IPS DF 6.9 (cell line): ENCODE measurements at regions not wholly inside any gene's neighbourhood (a gene's known extent, or its start where the extent isn't known, plus 50 kb on each side); places are given as distances from the start of the nearest gene placed in this dataset.

Experiments used
- DNase-seq: peaks from one replicate; pipeline ENCODE4 v3.0.0-alpha.2; 2013; ENCODE audit warnings: low read depth, low spot score
- H3K27ac ChIP-seq: one replicate; pipeline ENCODE4 v1.5.1; 2013; ENCODE audit warnings: low read length, control low read depth
- H3K27me3 ChIP-seq: 2 replicates; pipeline ENCODE4 v1.6.1; 2013; ENCODE audit warnings: mild to moderate bottlenecking, low read length; ENCODE audit not compliant: control insufficient read depth, insufficient read depth
- H3K36me3 ChIP-seq: 2 replicates; pipeline ENCODE4 v1.6.1; 2013; ENCODE audit warnings: low read length; ENCODE audit not compliant: control insufficient read depth, insufficient read depth
- H3K4me1 ChIP-seq: 2 replicates; pipeline ENCODE4 v1.6.1; 2013; ENCODE audit warnings: low read length; ENCODE audit not compliant: control insufficient read depth, insufficient read depth
- H3K4me3 ChIP-seq: 2 replicates; pipeline ENCODE4 v1.5.1; 2013; ENCODE audit warnings: mild to moderate bottlenecking, low read length
- H3K9me3 ChIP-seq: 2 replicates; pipeline ENCODE4 v1.6.1; 2013; ENCODE audit warnings: low read length, inconsistent platforms; ENCODE audit not compliant: control insufficient read depth, insufficient read depth
- whole genome bisulfite sequencing: extraction: QIAGEN DNeasy Blood & Tissue Kit; methylation state at CpG from one replicate; pipeline ENCODE4 v1.1.7; 2013; ENCODE audit warnings: mixed read lengths, missing lambda C conversion rate; ENCODE audit not compliant: insufficient read length, insufficient coverage; 5-methylcytosine and 5-hydroxymethylcytosine counted together

- H3K4me1 ChIP-seq: peaks cover 3% of the 10 kb centered on the region; the same call in 1 of the 2 replicates
- no peak overlapping the region for H3K4me3 ChIP-seq
- H3K9me3 ChIP-seq: no peaks in the 10 kb centered on the region
- no peaks in the 10 kb centered on the region for H3K27me3 ChIP-seq
- DNase-seq: no peak
- no peaks in the 10 kb centered on the region for H3K36me3 ChIP-seq
- WGBS: no CpG with 5 or more reads among the region's 7 CpGs
- no peak overlapping the region for H3K27ac ChIP-seq
Measured at GRCh38 chr9:129522351-129522750, 98.5 kb downstream of the C9orf50 start.

- Histone ChIP-seq H3K27ac (no peak overlapping the region), H3K4me1 (peaks cover 3% of the 10 kb centered on the region; the same call in 1 of the 2 replicates), H3K36me3 (no peaks in the 10 kb centered on the region), H3K4me3 (no peak overlapping the region), H3K9me3 (no peaks in the 10 kb centered on the region; the same call in 1 of the 2 replicates), H3K27me3 (no peaks in the 10 kb centered on the region)
- no peak for DNase-seq
- WGBS: no CpG with 5 or more reads among the region's 3 CpGs
Measured at GRCh38 chr9:129520082-129520481, 100.8 kb downstream of the C9orf50 start.

GRCh38 chr9:129518074-129518473 lies 102.8 kb downstream of the C9orf50 start:
- Histone ChIP-seq H3K4me1 (peaks cover 3% of the 10 kb centered on the region; the same call in 1 of the 2 replicates), H3K4me3 (no peak overlapping the region), H3K9me3 (peaks cover 7% of the 10 kb centered on the region; the same call in 1 of the 2 replicates), H3K27me3 (no peaks in the 10 kb centered on the region), H3K36me3 (no peaks in the 10 kb centered on the region), H3K27ac (no peak overlapping the region)
- no peak for DNase-seq

- DNase-seq: no peak
- WGBS: no CpG with 5 or more reads among the region's 7 CpGs
Measured at GRCh38 chr9:129517006-129517405, 103.9 kb downstream of the C9orf50 start.

GRCh38 chr9:129514891-129515290 lies 106.0 kb downstream of the C9orf50 start:
- no CpG with 5 or more reads among the region's 2 CpGs for WGBS
- Histone ChIP-seq H3K36me3 (no peaks in the 10 kb centered on the region), H3K4me1 (no peaks in the 10 kb centered on the region; the same call in 1 of the 2 replicates), H3K4me3 (no peak overlapping the region), H3K9me3 (peaks cover 7% of the 10 kb centered on the region; the same call in 1 of the 2 replicates), H3K27ac (no peak overlapping the region), H3K27me3 (no peaks in the 10 kb centered on the region)
- DNase-seq: no peak

More at GRCh38 chr9:129517006-129517405, 103.9 kb downstream of the C9orf50 start:
- Histone ChIP-seq H3K27ac (no peak overlapping the region), H3K9me3 (peaks cover 7% of the 10 kb centered on the region; the same call in 1 of the 2 replicates), H3K36me3 (no peaks in the 10 kb centered on the region), H3K4me3 (no peak overlapping the region), H3K27me3 (no peaks in the 10 kb centered on the region), H3K4me1 (peaks cover 3% of the 10 kb centered on the region; the same call in 1 of the 2 replicates)

- Histone ChIP-seq H3K4me1 (no peaks in the 10 kb centered on the region; the same call in 1 of the 2 replicates), H3K9me3 (peaks cover 7% of the 10 kb centered on the region; the same call in 1 of the 2 replicates), H3K4me3 (no peak overlapping the region), H3K36me3 (no peaks in the 10 kb centered on the region), H3K27ac (no peak overlapping the region), H3K27me3 (no peaks in the 10 kb centered on the region)
- WGBS: no CpG with 5 or more reads among the region's 3 CpGs
- DNase-seq: no peak
Measured at GRCh38 chr9:129514497-129514867, 106.4 kb downstream of the C9orf50 start.

- no peak overlapping the region for H3K27ac ChIP-seq
- no peaks in the 10 kb centered on the region for H3K27me3 ChIP-seq
- no peaks in the 10 kb centered on the region; the same call in 1 of the 2 replicates for H3K4me1 ChIP-seq
- no peak overlapping the region for H3K4me3 ChIP-seq
- WGBS: no CpG with 5 or more reads among the region's 7 CpGs
- peaks cover 7% of the 10 kb centered on the region; the same call in 1 of the 2 replicates for H3K9me3 ChIP-seq
- DNase-seq: no peak
- H3K36me3 ChIP-seq: no peaks in the 10 kb centered on the region
Measured at GRCh38 chr9:129513856-129514496, 106.9 kb downstream of the C9orf50 start.

GRCh38 chr9:129513282-129513681 lies 107.6 kb downstream of the C9orf50 start:
- no peaks in the 10 kb centered on the region for H3K27me3 ChIP-seq
- DNase-seq: no peak
- H3K4me3 ChIP-seq: no peak overlapping the region
- no peaks in the 10 kb centered on the region for H3K36me3 ChIP-seq
- no peaks in the 10 kb centered on the region; the same call in 1 of the 2 replicates for H3K4me1 ChIP-seq
- H3K27ac ChIP-seq: no peak overlapping the region
- WGBS: no CpG with 5 or more reads among the region's 3 CpGs
- peaks cover 7% of the 10 kb centered on the region; the same call in 1 of the 2 replicates for H3K9me3 ChIP-seq

- H3K4me1 ChIP-seq: peaks cover 3% of the 10 kb centered on the region; the same call in 1 of the 2 replicates
- H3K9me3 ChIP-seq: peaks cover 7% of the 10 kb centered on the region; the same call in 1 of the 2 replicates
- H3K36me3 ChIP-seq: no peaks in the 10 kb centered on the region
- no peak overlapping the region for H3K27ac ChIP-seq
- WGBS: no CpG with 5 or more reads among the region's 9 CpGs
- no peak for DNase-seq
- no peak overlapping the region for H3K4me3 ChIP-seq
- H3K27me3 ChIP-seq: no peaks in the 10 kb centered on the region
Measured at GRCh38 chr9:129511285-129511900, 109.5 kb downstream of the C9orf50 start.

GRCh38 chr9:129509533-129509928 lies 111.4 kb downstream of the C9orf50 start:
- Histone ChIP-seq H3K4me3 (no peak overlapping the region), H3K4me1 (peaks cover 3% of the 10 kb centered on the region; the same call in 1 of the 2 replicates), H3K9me3 (peaks cover 4% of the 10 kb centered on the region; the same call in 1 of the 2 replicates), H3K36me3 (no peaks in the 10 kb centered on the region), H3K27me3 (no peaks in the 10 kb centered on the region), H3K27ac (no peak overlapping the region)
- no peak for DNase-seq
- no CpG with 5 or more reads among the region's 4 CpGs for WGBS
